Tibial artery (tissue), 4 donors: ENCODE measurements at regions not wholly inside any gene's neighbourhood (a gene's known extent, or its start where the extent isn't known, plus 50 kb on each side); places are given as distances from the start of the nearest gene placed in this dataset.

ENCODE experiments used
- DNase-seq, 2 donors: peaks; one replicate each; pipeline ENCODE4 v3.0.0-alpha.2; 2019
- H3K27ac ChIP-seq, 2 donors: fragments of 200-600 bp; sonication (generic) in 1 of 2; 1 replicate in 1 of 2; 2 replicates in 1 of 2; pipeline ENCODE4 v1.5.1; 2018 to 2019; ENCODE audit warnings: mild to moderate bottlenecking in 1 of 2
- H3K27me3 ChIP-seq, 2 donors: fragments of 200-600 bp; sonication (generic) in 1 of 2; one replicate each; pipeline versions ENCODE4 v1.5.1 to v1.6.0; 2016 to 2019
- H3K36me3 ChIP-seq, 3 donors: fragments of 200-600 bp; sonication (generic) in 2 of 3; one replicate each; pipeline ENCODE4 v1.5.1; 2016 to 2019; ENCODE audit warnings: mild to moderate bottlenecking in 2 of 3
- H3K4me1 ChIP-seq, 4 donors: fragments of 200-600 bp; sonication (generic) in 2 of 4; 1 replicate in 3 of 4; 2 replicates in 1 of 4; pipeline ENCODE4 v1.5.1; 2016 to 2019
- H3K4me3 ChIP-seq, 2 donors: fragments of 200-600 bp; sonication (generic) in 1 of 2; 1 replicate in 1 of 2; 2 replicates in 1 of 2; pipeline ENCODE4 v1.5.1; 2018 to 2019; ENCODE audit warnings: mild to moderate bottlenecking in 2 of 2
- H3K9me3 ChIP-seq, 3 donors: fragments of 200-600 bp; sonication (generic) in 1 of 3; one replicate each; pipeline ENCODE4 v1.5.1; 2016 to 2019
- intact Hi-C: fragments of 100-400 bp; cut with DNase I; formaldehyde crosslinking; loops from one replicate; pipeline ENCODE4 v1.15.0; 2023; ENCODE audit warnings: low total_unique reads
- TF ChIP-seq, protein P1 (sequence below), 2 experiments: fragments of 200-600 bp in 1 of 2; fragments of 450-650 bp in 1 of 2; IDR thresholded peaks; one replicate each; pipeline ENCODE4 v1.5.1; 2017 to 2019; ENCODE audit warnings: antibody characterized with exemption in 2 of 2, mild to moderate bottlenecking in 1 of 2, moderate library complexity in 1 of 2

- no peaks in the 10 kb centered on the region for H3K4me1 ChIP-seq
- no peak overlapping the region for H3K4me3 ChIP-seq
- no peaks in the 10 kb centered on the region for H3K36me3 ChIP-seq
- H3K27ac ChIP-seq = no peak overlapping the region
- H3K9me3 ChIP-seq = no peaks in the 10 kb centered on the region
- intact Hi-C loops = no loop called here
- no peak for DNase-seq
- H3K27me3 ChIP-seq = no peaks in the 10 kb centered on the region
- TF ChIP-seq, protein P1, sequence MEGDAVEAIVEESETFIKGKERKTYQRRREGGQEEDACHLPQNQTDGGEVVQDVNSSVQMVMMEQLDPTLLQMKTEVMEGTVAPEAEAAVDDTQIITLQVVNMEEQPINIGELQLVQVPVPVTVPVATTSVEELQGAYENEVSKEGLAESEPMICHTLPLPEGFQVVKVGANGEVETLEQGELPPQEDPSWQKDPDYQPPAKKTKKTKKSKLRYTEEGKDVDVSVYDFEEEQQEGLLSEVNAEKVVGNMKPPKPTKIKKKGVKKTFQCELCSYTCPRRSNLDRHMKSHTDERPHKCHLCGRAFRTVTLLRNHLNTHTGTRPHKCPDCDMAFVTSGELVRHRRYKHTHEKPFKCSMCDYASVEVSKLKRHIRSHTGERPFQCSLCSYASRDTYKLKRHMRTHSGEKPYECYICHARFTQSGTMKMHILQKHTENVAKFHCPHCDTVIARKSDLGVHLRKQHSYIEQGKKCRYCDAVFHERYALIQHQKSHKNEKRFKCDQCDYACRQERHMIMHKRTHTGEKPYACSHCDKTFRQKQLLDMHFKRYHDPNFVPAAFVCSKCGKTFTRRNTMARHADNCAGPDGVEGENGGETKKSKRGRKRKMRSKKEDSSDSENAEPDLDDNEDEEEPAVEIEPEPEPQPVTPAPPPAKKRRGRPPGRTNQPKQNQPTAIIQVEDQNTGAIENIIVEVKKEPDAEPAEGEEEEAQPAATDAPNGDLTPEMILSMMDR (IDR thresholded peaks at IDR 0.05) = no peak
Measured at GRCh38 chr3:154568064-154568463, 138.1 kb upstream of the GPR149 start.

DNA sequence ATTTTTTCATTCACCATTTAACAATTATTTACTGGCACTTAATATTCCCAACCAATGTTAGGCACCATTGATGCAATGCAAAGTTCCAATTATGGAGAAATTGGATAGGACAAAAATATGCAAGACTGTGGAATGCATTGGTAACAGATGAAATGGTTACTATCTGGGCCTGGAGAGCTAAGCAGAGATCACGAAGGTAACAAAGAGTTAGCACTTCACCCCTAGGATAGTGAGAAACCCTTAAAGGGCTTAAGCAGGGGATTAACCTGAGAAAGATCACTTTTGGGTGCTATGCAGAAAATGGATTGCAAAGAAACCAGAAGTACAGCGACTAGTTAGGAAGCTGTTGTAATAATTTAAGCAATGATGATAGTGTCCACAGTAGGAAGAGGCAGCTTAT, 129.6 kb upstream of the GPR149 start:
- no peak for DNase-seq
- Histone ChIP-seq H3K9me3 (no peaks in the 10 kb centered on the region), H3K27ac (no peak overlapping the region), H3K4me3 (no peak overlapping the region), H3K27me3 (no peaks in the 10 kb centered on the region), H3K36me3 (no peaks in the 10 kb centered on the region), H3K4me1 (no peaks in the 10 kb centered on the region)
- intact Hi-C loops = no loop called here
- TF ChIP-seq, protein P1 (IDR thresholded peaks at IDR 0.05) = no peak

- DNase-seq = no peak
- TF ChIP-seq, protein P1 (IDR thresholded peaks at IDR 0.05) = no peak
- no peak overlapping the region for H3K4me3 ChIP-seq
- H3K9me3 ChIP-seq = no peaks in the 10 kb centered on the region
- no peaks in the 10 kb centered on the region for H3K27me3 ChIP-seq
- intact Hi-C loops = no loop called here
- H3K4me1 ChIP-seq = no peaks in the 10 kb centered on the region
- H3K36me3 ChIP-seq = no peaks in the 10 kb centered on the region
- no peak overlapping the region for H3K27ac ChIP-seq
Measured at GRCh38 chr3:154552338-154552737, 122.3 kb upstream of the GPR149 start.

DNA sequence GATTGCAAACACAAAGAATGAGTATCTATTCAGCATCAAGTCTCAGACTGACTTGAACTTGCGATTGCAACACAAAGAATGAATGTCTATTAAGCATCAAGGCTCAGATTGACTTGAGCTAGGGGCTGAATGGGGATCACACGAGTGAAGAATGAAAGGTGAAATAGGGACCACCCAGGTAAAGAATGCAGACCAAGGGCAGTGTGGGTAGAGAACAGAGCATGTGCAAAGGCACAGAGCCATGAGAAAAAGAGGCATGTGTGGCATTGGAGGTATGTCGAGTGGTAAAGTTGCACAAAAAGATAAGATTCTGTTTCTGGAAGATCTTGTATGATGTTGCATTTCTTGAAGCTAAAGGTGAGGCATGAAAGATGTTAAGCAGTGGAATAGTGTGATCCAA, 119.4 kb upstream of the GPR149 start:
- DNase-seq = no peak
- H3K4me3 ChIP-seq = no peak overlapping the region
- no peak overlapping the region for H3K27ac ChIP-seq
- no peaks in the 10 kb centered on the region for H3K27me3 ChIP-seq
- intact Hi-C loops = no loop called here
- H3K36me3 ChIP-seq = no peaks in the 10 kb centered on the region
- H3K9me3 ChIP-seq = no peaks in the 10 kb centered on the region
- no peaks in the 10 kb centered on the region for H3K4me1 ChIP-seq
- TF ChIP-seq, protein P1 (IDR thresholded peaks at IDR 0.05) = no peak

DNA sequence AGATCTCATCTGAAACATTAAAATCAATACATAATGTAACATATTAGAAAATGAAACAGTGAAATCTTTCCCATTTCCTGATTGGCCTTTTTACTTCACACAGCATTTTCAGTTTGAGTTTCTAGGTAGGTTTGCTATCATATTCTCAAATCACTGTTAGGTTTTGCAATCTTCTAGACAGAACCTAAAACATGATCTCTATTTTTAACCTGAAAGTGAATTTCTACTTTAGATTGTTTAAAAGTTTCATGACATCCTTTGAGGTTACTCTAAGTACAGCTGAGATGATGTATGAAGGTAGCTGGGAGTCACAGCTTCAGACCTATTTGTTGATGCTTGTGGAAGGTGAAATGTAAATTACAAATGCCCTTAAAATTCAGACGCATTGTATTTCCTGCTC, 118.4 kb upstream of the GPR149 start:
- no peak overlapping the region for H3K27ac ChIP-seq
- H3K9me3 ChIP-seq = no peaks in the 10 kb centered on the region
- H3K27me3 ChIP-seq = no peaks in the 10 kb centered on the region
- H3K36me3 ChIP-seq = no peaks in the 10 kb centered on the region
- no peak for DNase-seq
- no peak overlapping the region for H3K4me3 ChIP-seq
- H3K4me1 ChIP-seq = no peaks in the 10 kb centered on the region
- TF ChIP-seq, protein P1 (IDR thresholded peaks at IDR 0.05) = no peak
- intact Hi-C loops = no loop called here

DNA sequence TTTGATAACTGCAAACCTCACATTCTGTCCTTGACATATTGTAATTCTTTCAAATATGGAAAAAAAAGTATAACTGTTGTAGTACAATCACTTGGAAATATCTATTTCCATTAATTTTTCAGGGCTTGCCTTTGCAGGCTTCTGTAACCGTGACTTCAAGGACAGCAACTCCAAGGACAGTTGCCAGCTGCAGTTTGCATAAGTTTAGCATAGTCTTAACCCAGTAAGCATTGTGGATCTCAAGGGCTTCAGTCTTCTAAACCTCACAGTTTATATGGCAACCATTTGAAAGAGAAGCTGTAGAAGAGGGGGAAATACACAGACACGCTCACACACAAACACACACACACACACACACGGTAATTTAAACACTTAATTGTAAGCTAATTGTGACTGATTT, 112.8 kb upstream of the GPR149 start:
- H3K36me3 ChIP-seq = no peaks in the 10 kb centered on the region
- no peak overlapping the region for H3K4me3 ChIP-seq
- H3K27me3 ChIP-seq = no peaks in the 10 kb centered on the region
- TF ChIP-seq, protein P1 (IDR thresholded peaks at IDR 0.05) = no peak
- no peak overlapping the region for H3K27ac ChIP-seq
- no peak for DNase-seq
- no peaks in the 10 kb centered on the region for H3K9me3 ChIP-seq
- H3K4me1 ChIP-seq = no peaks in the 10 kb centered on the region
- intact Hi-C loops = no loop called here
